NOMO-1 treated with DMSO at 0.1 percent for 48 hours (cell line): ENCODE measurements at regions not wholly inside any gene's neighbourhood (a gene's known extent, or its start where the extent isn't known, plus 50 kb on each side); places are given as distances from the start of the nearest gene placed in this dataset.

Experiments used
- DNase-seq: peaks from one replicate; lab custom pipeline; 2025; ENCODE audit not compliant: unreplicated experiment; lab: John Stamatoyannopoulos, UW

DNA sequence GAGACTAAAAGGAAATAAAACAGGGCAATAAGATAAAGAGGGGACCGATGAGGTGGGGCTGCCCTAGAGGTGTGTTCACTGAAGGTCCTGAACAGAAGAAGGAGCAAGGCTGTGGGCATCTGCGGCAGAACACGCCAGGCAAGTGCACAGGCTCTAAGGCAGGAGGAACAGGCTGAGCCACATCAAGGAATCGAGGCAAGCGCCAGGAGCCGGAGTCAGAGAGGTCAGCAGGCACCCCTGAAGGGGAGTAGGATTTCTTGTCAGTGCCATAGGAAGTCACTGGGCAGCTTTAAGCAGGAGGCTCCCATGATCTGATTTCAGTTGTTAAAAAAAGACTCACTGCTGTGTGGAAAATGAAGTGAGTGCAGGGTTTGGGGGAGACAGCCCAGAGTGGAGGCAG lies 186.5 kb downstream of the KATNIP start:
- no peak for DNase-seq

- DNase-seq, result no peak
Measured at GRCh38 chr16:27737513-27737912, 187.6 kb downstream of the KATNIP start.
